ENCODE measurements at regions not wholly inside any gene's neighbourhood (a gene's known extent, or its start where the extent isn't known, plus 50 kb on each side); places are given as distances from the start of the nearest gene placed in this dataset.

DNA sequence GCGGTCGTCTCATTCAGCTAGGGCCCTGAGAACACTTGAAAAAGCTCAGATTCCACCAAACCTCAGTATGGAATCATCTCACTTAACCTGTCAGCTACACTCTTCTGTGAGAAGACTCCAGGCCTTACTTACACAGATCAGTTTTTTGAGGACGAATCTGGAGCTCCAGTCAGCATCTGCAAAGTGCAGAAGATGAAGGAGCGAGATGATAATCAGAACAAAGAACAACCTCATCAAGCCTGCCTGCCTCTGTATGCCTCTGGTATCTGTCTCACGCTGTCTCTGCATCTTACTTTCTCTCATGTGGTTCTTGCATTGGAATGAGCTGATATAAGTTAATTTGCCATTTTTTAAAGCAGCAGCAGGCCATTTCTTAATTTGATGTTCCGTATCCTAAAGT lies 444.1 kb upstream of the LRATD1 start:
- no peak for DNase-seq
- TF ChIP-seq, protein P1, sequence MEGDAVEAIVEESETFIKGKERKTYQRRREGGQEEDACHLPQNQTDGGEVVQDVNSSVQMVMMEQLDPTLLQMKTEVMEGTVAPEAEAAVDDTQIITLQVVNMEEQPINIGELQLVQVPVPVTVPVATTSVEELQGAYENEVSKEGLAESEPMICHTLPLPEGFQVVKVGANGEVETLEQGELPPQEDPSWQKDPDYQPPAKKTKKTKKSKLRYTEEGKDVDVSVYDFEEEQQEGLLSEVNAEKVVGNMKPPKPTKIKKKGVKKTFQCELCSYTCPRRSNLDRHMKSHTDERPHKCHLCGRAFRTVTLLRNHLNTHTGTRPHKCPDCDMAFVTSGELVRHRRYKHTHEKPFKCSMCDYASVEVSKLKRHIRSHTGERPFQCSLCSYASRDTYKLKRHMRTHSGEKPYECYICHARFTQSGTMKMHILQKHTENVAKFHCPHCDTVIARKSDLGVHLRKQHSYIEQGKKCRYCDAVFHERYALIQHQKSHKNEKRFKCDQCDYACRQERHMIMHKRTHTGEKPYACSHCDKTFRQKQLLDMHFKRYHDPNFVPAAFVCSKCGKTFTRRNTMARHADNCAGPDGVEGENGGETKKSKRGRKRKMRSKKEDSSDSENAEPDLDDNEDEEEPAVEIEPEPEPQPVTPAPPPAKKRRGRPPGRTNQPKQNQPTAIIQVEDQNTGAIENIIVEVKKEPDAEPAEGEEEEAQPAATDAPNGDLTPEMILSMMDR (IDR thresholded peaks at IDR 0.05; ENCODE audit: low read depth, low read length): no peak
- Histone ChIP-seq H3K4me3 (ENCODE audit: low read depth, low read length) (no peak overlapping the region), H3K27ac (no peak overlapping the region), H3K27me3 (ENCODE audit: insufficient read depth, low read depth, severe bottlenecking) (no peaks in the 10 kb centered on the region), H3K36me3 (no peaks in the 10 kb centered on the region), H3K9me3 (ENCODE audit: severe bottlenecking) (no peaks in the 10 kb centered on the region)

DNA sequence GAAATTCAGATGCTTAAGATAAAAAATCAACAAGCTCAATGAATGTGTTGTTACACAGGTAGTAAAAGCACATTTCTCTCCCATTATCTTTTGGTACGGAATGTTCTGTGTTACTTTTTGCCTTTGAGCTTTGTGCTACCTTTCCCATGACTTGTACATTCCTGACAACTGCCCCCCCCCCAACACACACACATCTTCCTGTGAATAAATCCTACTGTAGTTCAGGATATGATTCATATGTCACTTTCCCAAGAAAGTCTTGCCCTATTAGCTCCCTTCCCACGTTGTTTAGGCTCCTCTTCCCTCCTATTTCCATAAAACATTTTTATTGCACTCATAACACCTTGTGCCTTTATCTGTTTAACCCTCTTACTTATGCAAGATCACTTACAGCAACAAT lies 442.6 kb upstream of the LRATD1 start:
- TF ChIP-seq, protein P1 (IDR thresholded peaks at IDR 0.05; ENCODE audit: low read depth, low read length): no peak
- Histone ChIP-seq H3K36me3 (no peaks in the 10 kb centered on the region), H3K27ac (no peak overlapping the region)

DNA sequence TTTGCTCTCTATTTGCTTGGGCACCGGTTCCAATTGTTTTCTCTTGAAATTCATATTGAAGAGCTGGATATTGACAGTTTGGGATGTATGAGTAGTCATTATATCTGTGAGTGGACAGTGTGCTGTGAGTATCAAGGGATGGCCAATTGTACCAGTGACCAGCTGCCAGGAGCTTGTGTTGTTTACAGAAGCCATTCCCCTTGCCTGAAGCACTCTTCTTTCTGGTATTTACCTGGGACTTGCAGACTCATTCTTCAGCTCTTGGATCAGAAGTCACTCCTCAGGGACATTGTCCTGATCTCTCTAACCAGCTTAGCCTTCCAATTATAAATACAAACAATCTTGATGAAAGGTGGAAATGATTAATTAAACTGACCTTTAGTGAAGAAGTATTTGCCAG lies 438.3 kb upstream of the LRATD1 start:
- no peak for DNase-seq
- Histone ChIP-seq H3K9me3 (ENCODE audit: severe bottlenecking) (no peaks in the 10 kb centered on the region), H3K36me3 (no peaks in the 10 kb centered on the region), H3K27me3 (ENCODE audit: insufficient read depth, low read depth, severe bottlenecking) (no peaks in the 10 kb centered on the region), H3K27ac (no peak overlapping the region), H3K4me3 (ENCODE audit: low read depth, low read length) (no peak overlapping the region)
- TF ChIP-seq, protein P1 (IDR thresholded peaks at IDR 0.05; ENCODE audit: low read depth, low read length): no peak

More for the DNA sequence above, 442.6 kb upstream of the LRATD1 start:
- Histone ChIP-seq H3K27me3 (ENCODE audit: insufficient read depth, low read depth, severe bottlenecking) (no peaks in the 10 kb centered on the region), H3K4me3 (ENCODE audit: low read depth, low read length) (no peak overlapping the region), H3K9me3 (ENCODE audit: severe bottlenecking) (no peaks in the 10 kb centered on the region)
- DNase-seq: no peak

DNA sequence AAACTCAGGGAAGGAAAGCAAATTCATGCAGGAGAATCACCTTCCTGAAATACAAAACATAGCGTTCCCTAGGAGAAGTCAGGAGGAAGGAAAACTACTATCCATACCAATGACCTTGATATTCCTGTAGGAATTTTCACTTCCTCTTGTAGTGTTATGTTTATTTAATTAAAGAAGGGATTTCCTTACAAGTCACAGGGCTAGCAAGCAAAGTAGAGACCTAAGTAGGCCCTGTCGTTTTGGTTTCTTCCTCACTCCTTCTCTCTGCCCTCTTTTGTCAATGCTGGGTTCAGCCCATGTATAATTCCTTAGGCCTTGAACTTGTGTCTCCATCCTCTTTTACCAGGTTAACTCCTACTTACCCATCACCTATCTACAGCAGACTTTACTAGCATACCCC lies 435.2 kb upstream of the LRATD1 start:
- Histone ChIP-seq H3K4me3 (ENCODE audit: low read depth, low read length) (no peak overlapping the region), H3K9me3 (ENCODE audit: severe bottlenecking) (no peaks in the 10 kb centered on the region), H3K27ac (no peak overlapping the region), H3K27me3 (ENCODE audit: insufficient read depth, low read depth, severe bottlenecking) (no peaks in the 10 kb centered on the region), H3K36me3 (no peaks in the 10 kb centered on the region)
- no peak for DNase-seq
- TF ChIP-seq, protein P1 (IDR thresholded peaks at IDR 0.05; ENCODE audit: low read depth, low read length): no peak

DNA sequence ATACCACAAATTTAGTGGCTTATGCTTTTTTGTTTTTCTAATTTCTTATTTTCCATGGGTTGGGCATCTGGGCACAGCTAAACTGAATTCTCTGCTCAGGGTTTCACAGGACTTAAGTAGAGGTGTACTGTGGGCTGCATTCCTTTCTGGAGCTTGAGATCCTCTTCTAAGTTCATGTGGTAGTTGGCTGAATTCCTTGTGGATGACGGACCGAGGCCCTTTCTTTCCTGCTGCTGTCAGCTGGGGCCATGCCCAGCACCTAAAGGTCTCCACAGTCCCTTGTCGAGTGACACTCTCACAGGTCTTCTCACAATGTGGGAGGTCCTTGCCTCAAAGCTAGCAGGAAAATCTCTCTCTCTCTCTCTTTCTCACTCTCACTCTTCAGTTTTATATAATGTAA lies 433.5 kb upstream of the LRATD1 start:
- no peak for DNase-seq
- Histone ChIP-seq H3K4me3 (ENCODE audit: low read depth, low read length) (no peak overlapping the region), H3K27ac (no peak overlapping the region), H3K9me3 (ENCODE audit: severe bottlenecking) (no peaks in the 10 kb centered on the region), H3K27me3 (ENCODE audit: insufficient read depth, low read depth, severe bottlenecking) (no peaks in the 10 kb centered on the region), H3K36me3 (no peaks in the 10 kb centered on the region)
- TF ChIP-seq, protein P1 (IDR thresholded peaks at IDR 0.05; ENCODE audit: low read depth, low read length): no peak

DNA sequence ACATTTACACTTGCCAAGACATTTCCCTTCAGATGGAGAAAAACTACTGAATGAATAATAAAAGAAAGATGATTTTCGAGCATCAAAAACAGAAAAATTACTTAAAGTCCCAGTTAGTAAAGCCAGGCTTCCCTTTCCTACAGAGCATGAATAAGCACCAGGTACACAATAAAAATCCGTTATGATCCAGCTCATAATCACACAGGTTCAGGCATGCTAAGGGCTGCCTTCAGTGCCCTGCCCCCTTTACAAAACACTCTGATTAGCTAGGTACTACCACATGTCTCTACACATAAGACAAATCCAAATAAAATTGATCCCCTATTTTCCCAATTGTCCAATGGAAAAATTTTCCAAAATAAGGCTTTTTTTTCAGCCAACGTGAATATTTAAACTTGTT lies 413.2 kb upstream of the LRATD1 start:
- DNase-seq: no peak
- Histone ChIP-seq H3K27me3 (ENCODE audit: insufficient read depth, low read depth, severe bottlenecking) (no peaks in the 10 kb centered on the region), H3K27ac (no peak overlapping the region), H3K36me3 (no peaks in the 10 kb centered on the region), H3K9me3 (ENCODE audit: severe bottlenecking) (no peaks in the 10 kb centered on the region), H3K4me3 (ENCODE audit: low read depth, low read length) (no peak overlapping the region)
- TF ChIP-seq, protein P1 (IDR thresholded peaks at IDR 0.05; ENCODE audit: low read depth, low read length): no peak
